ENCODE measurements at regions not wholly inside any gene's neighbourhood (a gene's known extent, or its start where the extent isn't known, plus 50 kb on each side); places are given as distances from the start of the nearest gene placed in this dataset.

GRCh38 chr5:8290721-8291120, 421.8 kb downstream of the MTRR start:
- Histone ChIP-seq H3K9me3 (ENCODE audit: control insufficient read depth, insufficient read depth, low read depth, low read length) (no peaks in the 10 kb centered on the region), H3K4me1 (ENCODE audit: control insufficient read depth, extremely low read depth, insufficient read depth, low read length) (no peaks in the 10 kb centered on the region)

GRCh38 chr5:8291641-8292040, 422.7 kb downstream of the MTRR start:
- no peak overlapping the region for H2AFZ ChIP-seq (ENCODE audit: low read length)
- H3K9me3 ChIP-seq (ENCODE audit: control insufficient read depth, insufficient read depth, low read depth, low read length): no peaks in the 10 kb centered on the region
- H3K79me2 ChIP-seq (ENCODE audit: control insufficient read depth, insufficient read depth, low read length): no peaks in the 10 kb centered on the region
- H4K20me1 ChIP-seq (ENCODE audit: control insufficient read depth, extremely low read depth, insufficient read depth, low read length): no peaks in the 10 kb centered on the region
- H3K27ac ChIP-seq (ENCODE audit: insufficient read depth, low read length): no peak overlapping the region
- no peaks in the 10 kb centered on the region for H3K36me3 ChIP-seq (ENCODE audit: control insufficient read depth, insufficient read depth, low read length)
- no peak overlapping the region for H3K9ac ChIP-seq (ENCODE audit: insufficient read depth, low read length)
- no peaks in the 10 kb centered on the region for H3K27me3 ChIP-seq (ENCODE audit: control insufficient read depth, insufficient read depth, low read length)
- no peak overlapping the region for H3K4me2 ChIP-seq (ENCODE audit: extremely low read depth, insufficient read depth, low read length)
- no peaks in the 10 kb centered on the region for H3K4me1 ChIP-seq (ENCODE audit: control insufficient read depth, extremely low read depth, insufficient read depth, low read length)
- no peak for TF ChIP-seq CTCF (conservative IDR thresholded peaks at IDR 0.05 in 1 of 2, IDR thresholded peaks at IDR 0.05 in 1 of 2; ENCODE audit: low read depth in 1 of 2, low read length in 2 of 2)
- no peak for TF ChIP-seq EZH2 (IDR thresholded peaks at IDR 0.05; ENCODE audit: low read length, missing control alignments)
- no peak for DNase-seq (ENCODE audit: low read depth in 2 of 2)
- no peak overlapping the region for H3K4me3 ChIP-seq (replicated peaks in 1 of 4; ENCODE audit: control extremely low read depth in 1 of 4, insufficient read depth in 1 of 4, low read depth in 3 of 4, low read length in 4 of 4)

More at GRCh38 chr5:8290721-8291120, 421.8 kb downstream of the MTRR start:
- H3K36me3 ChIP-seq (ENCODE audit: control insufficient read depth, insufficient read depth, low read length): no peaks in the 10 kb centered on the region
- H3K9ac ChIP-seq (ENCODE audit: insufficient read depth, low read length): no peak overlapping the region
- no peaks in the 10 kb centered on the region for H4K20me1 ChIP-seq (ENCODE audit: control insufficient read depth, extremely low read depth, insufficient read depth, low read length)
- no peak overlapping the region for H3K27ac ChIP-seq (ENCODE audit: insufficient read depth, low read length)
- H3K27me3 ChIP-seq (ENCODE audit: control insufficient read depth, insufficient read depth, low read length): no peaks in the 10 kb centered on the region
- no peak overlapping the region for H2AFZ ChIP-seq (ENCODE audit: low read length)
- no peaks in the 10 kb centered on the region for H3K79me2 ChIP-seq (ENCODE audit: control insufficient read depth, insufficient read depth, low read length)
- no peak overlapping the region for H3K4me2 ChIP-seq (ENCODE audit: extremely low read depth, insufficient read depth, low read length)
- DNase-seq (ENCODE audit: low read depth in 2 of 2): no peak
- TF ChIP-seq CTCF (conservative IDR thresholded peaks at IDR 0.05 in 1 of 2, IDR thresholded peaks at IDR 0.05 in 1 of 2; ENCODE audit: low read depth in 1 of 2, low read length in 2 of 2): no peak
- TF ChIP-seq EZH2 (IDR thresholded peaks at IDR 0.05; ENCODE audit: low read length, missing control alignments): no peak
- H3K4me3 ChIP-seq (replicated peaks in 1 of 4; ENCODE audit: control extremely low read depth in 1 of 4, insufficient read depth in 1 of 4, low read depth in 3 of 4, low read length in 4 of 4): no peak overlapping the region

- H3K9ac ChIP-seq (ENCODE audit: insufficient read depth, low read length): no peak overlapping the region
- no peak for TF ChIP-seq EZH2 (IDR thresholded peaks at IDR 0.05; ENCODE audit: low read length, missing control alignments)
- no peak for TF ChIP-seq CTCF (conservative IDR thresholded peaks at IDR 0.05 in 1 of 2, IDR thresholded peaks at IDR 0.05 in 1 of 2; ENCODE audit: low read depth in 1 of 2, low read length in 2 of 2)
- no peaks in the 10 kb centered on the region for H3K27me3 ChIP-seq (ENCODE audit: control insufficient read depth, insufficient read depth, low read length)
- H3K36me3 ChIP-seq (ENCODE audit: control insufficient read depth, insufficient read depth, low read length): no peaks in the 10 kb centered on the region
- no peak for DNase-seq (ENCODE audit: low read depth in 2 of 2)
- H3K4me3 ChIP-seq (replicated peaks in 1 of 4; ENCODE audit: control extremely low read depth in 1 of 4, insufficient read depth in 1 of 4, low read depth in 3 of 4, low read length in 4 of 4): no peak overlapping the region
- no peaks in the 10 kb centered on the region for H3K9me3 ChIP-seq (ENCODE audit: control insufficient read depth, insufficient read depth, low read depth, low read length)
- no peaks in the 10 kb centered on the region for H3K79me2 ChIP-seq (ENCODE audit: control insufficient read depth, insufficient read depth, low read length)
- H2AFZ ChIP-seq (ENCODE audit: low read length): no peak overlapping the region
- no peaks in the 10 kb centered on the region for H3K4me1 ChIP-seq (ENCODE audit: control insufficient read depth, extremely low read depth, insufficient read depth, low read length)
- no peak overlapping the region for H3K4me2 ChIP-seq (ENCODE audit: extremely low read depth, insufficient read depth, low read length)
- H4K20me1 ChIP-seq (ENCODE audit: control insufficient read depth, extremely low read depth, insufficient read depth, low read length): no peaks in the 10 kb centered on the region
- no peak overlapping the region for H3K27ac ChIP-seq (ENCODE audit: insufficient read depth, low read length)
Observed at GRCh38 chr5:8295141-8295540, 426.2 kb downstream of the MTRR start.

All from fibroblast of lung (primary cell).